ENCODE measurements at regions not wholly inside any gene's neighbourhood (a gene's known extent, or its start where the extent isn't known, plus 50 kb on each side); places are given as distances from the start of the nearest gene placed in this dataset.

DNA sequence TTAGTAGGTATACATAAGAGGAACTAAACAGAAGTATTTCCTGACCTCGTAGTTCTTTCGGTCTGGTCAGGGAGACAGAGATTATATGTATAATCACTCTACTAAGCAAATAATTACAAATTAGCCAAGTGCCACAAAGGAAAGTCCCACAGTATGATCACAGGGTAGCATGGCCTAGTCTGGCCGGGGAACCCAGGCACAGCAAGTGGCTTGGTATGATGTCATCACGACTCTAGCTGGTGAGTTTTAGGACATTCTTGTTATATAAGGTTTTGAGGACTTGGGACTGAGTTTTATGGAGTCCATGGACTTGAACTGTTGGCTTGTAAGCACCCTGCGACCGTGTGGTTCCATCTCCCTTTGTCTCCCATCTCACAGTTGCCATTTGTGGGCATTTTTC, 316.5 kb upstream of the ZFHX3 start:
- 32% methylated on average over 6 of the region's 6 CpGs for WGBS (ENCODE audit: low lambda C conversion rate)
- CTCF ChIA-PET = interaction anchor here (0.6 to 1.4 kb wide), 3 partner anchors 127 to 187 kb away, joined by 3 read pairs; no protein-coding TSS in a partner anchor
- Histone ChIP-seq H2AFZ (ENCODE audit: low read depth) (no peak overlapping the region), H3K9me3 (no peaks in the 10 kb centered on the region), H3K9me2 (no peaks in the 10 kb centered on the region), H3K4me3 (ENCODE audit: low read depth in 2 of 2, low read length in 1 of 2) (no peak overlapping the region), H3K27me3 (ENCODE audit: insufficient read depth) (no peaks in the 10 kb centered on the region), H3K4me2 (no peak overlapping the region), H3F3A (replicated peaks; ENCODE audit: insufficient read depth) (no peaks in the 10 kb centered on the region), H3K4me1 (ENCODE audit: control insufficient read depth in 1 of 2, insufficient read depth in 2 of 2, low read depth in 1 of 2, low read length in 1 of 2) (peaks cover 0 to 13% of the 10 kb centered on the region in 2 experiments; a peak in 2 of 4 replicates), H3K79me2 (ENCODE audit: insufficient read depth) (no peaks in the 10 kb centered on the region), H3K27ac (ENCODE audit: low read depth in 2 of 2, low read length in 1 of 2) (no peak overlapping the region; a peak in 1 of 4 replicates), H3K9ac (no peak overlapping the region), H3K36me3 (replicated peaks in 1 of 2; ENCODE audit: control insufficient read depth in 1 of 2, insufficient read depth in 2 of 2, low read length in 1 of 2) (no peaks in the 10 kb centered on the region), H4K20me1 (ENCODE audit: insufficient read depth) (no peaks in the 10 kb centered on the region)
- POLR2A ChIA-PET = no interaction called here
- TF ChIP-seq MEF2A (IDR thresholded peaks at IDR 0.05; ENCODE audit: borderline replicate concordance, low read depth) (no peak), RAD21 (IDR thresholded peaks at IDR 0.05; ENCODE audit: low read length) (no peak), SMC3 (IDR thresholded peaks at IDR 0.05; ENCODE audit: low read depth, low read length) (no peak), JUND (IDR thresholded peaks at IDR 0.05) (no peak), CHD2 (IDR thresholded peaks at IDR 0.05; ENCODE audit: low read length, partially characterized antibody) (no peak), EZH2phosphoT487 (IDR thresholded peaks at IDR 0.05; ENCODE audit: borderline replicate concordance, low read depth) (no peak), MXI1 (IDR thresholded peaks at IDR 0.05; ENCODE audit: low read depth, low read length) (no peak), RXRA (IDR thresholded peaks at IDR 0.05; ENCODE audit: borderline replicate concordance, low read depth) (no peak), NRF1 (IDR thresholded peaks at IDR 0.05; ENCODE audit: low read depth, low read length) (no peak), RFX5 (IDR thresholded peaks at IDR 0.05; ENCODE audit: low read length) (no peak), YY1 (IDR thresholded peaks at IDR 0.05; ENCODE audit: low read depth) (no peak), FOXM1 (IDR thresholded peaks at IDR 0.05; ENCODE audit: low read depth) (no peak)
- TF ChIP-seq, protein P1, sequence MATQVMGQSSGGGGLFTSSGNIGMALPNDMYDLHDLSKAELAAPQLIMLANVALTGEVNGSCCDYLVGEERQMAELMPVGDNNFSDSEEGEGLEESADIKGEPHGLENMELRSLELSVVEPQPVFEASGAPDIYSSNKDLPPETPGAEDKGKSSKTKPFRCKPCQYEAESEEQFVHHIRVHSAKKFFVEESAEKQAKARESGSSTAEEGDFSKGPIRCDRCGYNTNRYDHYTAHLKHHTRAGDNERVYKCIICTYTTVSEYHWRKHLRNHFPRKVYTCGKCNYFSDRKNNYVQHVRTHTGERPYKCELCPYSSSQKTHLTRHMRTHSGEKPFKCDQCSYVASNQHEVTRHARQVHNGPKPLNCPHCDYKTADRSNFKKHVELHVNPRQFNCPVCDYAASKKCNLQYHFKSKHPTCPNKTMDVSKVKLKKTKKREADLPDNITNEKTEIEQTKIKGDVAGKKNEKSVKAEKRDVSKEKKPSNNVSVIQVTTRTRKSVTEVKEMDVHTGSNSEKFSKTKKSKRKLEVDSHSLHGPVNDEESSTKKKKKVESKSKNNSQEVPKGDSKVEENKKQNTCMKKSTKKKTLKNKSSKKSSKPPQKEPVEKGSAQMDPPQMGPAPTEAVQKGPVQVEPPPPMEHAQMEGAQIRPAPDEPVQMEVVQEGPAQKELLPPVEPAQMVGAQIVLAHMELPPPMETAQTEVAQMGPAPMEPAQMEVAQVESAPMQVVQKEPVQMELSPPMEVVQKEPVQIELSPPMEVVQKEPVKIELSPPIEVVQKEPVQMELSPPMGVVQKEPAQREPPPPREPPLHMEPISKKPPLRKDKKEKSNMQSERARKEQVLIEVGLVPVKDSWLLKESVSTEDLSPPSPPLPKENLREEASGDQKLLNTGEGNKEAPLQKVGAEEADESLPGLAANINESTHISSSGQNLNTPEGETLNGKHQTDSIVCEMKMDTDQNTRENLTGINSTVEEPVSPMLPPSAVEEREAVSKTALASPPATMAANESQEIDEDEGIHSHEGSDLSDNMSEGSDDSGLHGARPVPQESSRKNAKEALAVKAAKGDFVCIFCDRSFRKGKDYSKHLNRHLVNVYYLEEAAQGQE (IDR thresholded peaks at IDR 0.05; ENCODE audit: low read depth, low read length) = no peak
- TF ChIP-seq, protein P2, sequence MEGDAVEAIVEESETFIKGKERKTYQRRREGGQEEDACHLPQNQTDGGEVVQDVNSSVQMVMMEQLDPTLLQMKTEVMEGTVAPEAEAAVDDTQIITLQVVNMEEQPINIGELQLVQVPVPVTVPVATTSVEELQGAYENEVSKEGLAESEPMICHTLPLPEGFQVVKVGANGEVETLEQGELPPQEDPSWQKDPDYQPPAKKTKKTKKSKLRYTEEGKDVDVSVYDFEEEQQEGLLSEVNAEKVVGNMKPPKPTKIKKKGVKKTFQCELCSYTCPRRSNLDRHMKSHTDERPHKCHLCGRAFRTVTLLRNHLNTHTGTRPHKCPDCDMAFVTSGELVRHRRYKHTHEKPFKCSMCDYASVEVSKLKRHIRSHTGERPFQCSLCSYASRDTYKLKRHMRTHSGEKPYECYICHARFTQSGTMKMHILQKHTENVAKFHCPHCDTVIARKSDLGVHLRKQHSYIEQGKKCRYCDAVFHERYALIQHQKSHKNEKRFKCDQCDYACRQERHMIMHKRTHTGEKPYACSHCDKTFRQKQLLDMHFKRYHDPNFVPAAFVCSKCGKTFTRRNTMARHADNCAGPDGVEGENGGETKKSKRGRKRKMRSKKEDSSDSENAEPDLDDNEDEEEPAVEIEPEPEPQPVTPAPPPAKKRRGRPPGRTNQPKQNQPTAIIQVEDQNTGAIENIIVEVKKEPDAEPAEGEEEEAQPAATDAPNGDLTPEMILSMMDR (IDR thresholded peaks at IDR 0.05) = no peak
- TF ChIP-seq, protein P3, sequence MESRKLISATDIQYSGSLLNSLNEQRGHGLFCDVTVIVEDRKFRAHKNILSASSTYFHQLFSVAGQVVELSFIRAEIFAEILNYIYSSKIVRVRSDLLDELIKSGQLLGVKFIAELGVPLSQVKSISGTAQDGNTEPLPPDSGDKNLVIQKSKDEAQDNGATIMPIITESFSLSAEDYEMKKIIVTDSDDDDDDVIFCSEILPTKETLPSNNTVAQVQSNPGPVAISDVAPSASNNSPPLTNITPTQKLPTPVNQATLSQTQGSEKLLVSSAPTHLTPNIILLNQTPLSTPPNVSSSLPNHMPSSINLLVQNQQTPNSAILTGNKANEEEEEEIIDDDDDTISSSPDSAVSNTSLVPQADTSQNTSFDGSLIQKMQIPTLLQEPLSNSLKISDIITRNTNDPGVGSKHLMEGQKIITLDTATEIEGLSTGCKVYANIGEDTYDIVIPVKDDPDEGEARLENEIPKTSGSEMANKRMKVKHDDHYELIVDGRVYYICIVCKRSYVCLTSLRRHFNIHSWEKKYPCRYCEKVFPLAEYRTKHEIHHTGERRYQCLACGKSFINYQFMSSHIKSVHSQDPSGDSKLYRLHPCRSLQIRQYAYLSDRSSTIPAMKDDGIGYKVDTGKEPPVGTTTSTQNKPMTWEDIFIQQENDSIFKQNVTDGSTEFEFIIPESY (IDR thresholded peaks at IDR 0.05; ENCODE audit: borderline replicate concordance, low read depth) = no peak
- TF ChIP-seq, protein P4, sequence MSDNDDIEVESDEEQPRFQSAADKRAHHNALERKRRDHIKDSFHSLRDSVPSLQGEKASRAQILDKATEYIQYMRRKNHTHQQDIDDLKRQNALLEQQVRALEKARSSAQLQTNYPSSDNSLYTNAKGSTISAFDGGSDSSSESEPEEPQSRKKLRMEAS (IDR thresholded peaks at IDR 0.05; ENCODE audit: low read depth) = no peak
- TF ChIP-seq, protein P5, sequence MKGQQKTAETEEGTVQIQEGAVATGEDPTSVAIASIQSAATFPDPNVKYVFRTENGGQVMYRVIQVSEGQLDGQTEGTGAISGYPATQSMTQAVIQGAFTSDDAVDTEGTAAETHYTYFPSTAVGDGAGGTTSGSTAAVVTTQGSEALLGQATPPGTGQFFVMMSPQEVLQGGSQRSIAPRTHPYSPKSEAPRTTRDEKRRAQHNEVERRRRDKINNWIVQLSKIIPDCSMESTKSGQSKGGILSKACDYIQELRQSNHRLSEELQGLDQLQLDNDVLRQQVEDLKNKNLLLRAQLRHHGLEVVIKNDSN (IDR thresholded peaks at IDR 0.05; ENCODE audit: borderline replicate concordance, low read depth) = no peak
- no peak for DNase-seq

Measured in SK-N-SH (cell line).